GM23338 (cell line): ENCODE measurements at regions not wholly inside any gene's neighbourhood (a gene's known extent, or its start where the extent isn't known, plus 50 kb on each side); places are given as distances from the start of the nearest gene placed in this dataset.

Experiments used
- ATAC-seq: fragments of 200-7000 bp; cut with Tn5 transposase; 3 replicates; pipeline ENCODE4 v1.9.1; 2020
- DNase-seq: peaks from one replicate; pipeline ENCODE4 v3.0.0-alpha.2; 2015; ENCODE audit warnings: low spot score
- H2AFZ ChIP-seq: fragments of 200-600 bp; sonication (generic); 2 replicates; pipeline ENCODE4 v1.8.0; 2016; ENCODE audit warnings: antibody characterized with exemption, mild to moderate bottlenecking, moderate library complexity
- H3F3A ChIP-seq: fragments of 200-600 bp; sonication (generic); replicated peaks from 2 replicates; pipeline ENCODE4 v1.8.0; 2017; ENCODE audit warnings: antibody characterized with exemption, mixed run types, low read depth
- H3K27ac ChIP-seq: fragments of 200-600 bp; sonication (generic); 2 replicates; pipeline ENCODE4 v1.6.1; 2016; ENCODE audit warnings: low read depth
- H3K27me3 ChIP-seq: fragments of 200-600 bp; sonication (generic); 2 replicates; pipeline ENCODE4 v1.8.0; 2016; ENCODE audit warnings: mild to moderate bottlenecking, mixed run types, moderate library complexity; ENCODE audit not compliant: insufficient read depth
- H3K36me3 ChIP-seq: fragments of 200-600 bp; sonication (generic); 2 replicates; pipeline ENCODE4 v1.8.0; 2016; ENCODE audit warnings: mild to moderate bottlenecking; ENCODE audit not compliant: insufficient read depth
- H3K4me1 ChIP-seq: fragments of 200-600 bp; sonication (generic); 2 replicates; pipeline ENCODE4 v1.8.0; 2016; ENCODE audit warnings: mild to moderate bottlenecking, moderate library complexity; ENCODE audit not compliant: insufficient read depth
- H3K4me2 ChIP-seq: fragments of 200-600 bp; sonication (generic); 2 replicates; pipeline ENCODE4 v1.7.1; 2017; ENCODE audit warnings: mixed run types
- H3K4me3 ChIP-seq: fragments of 200-600 bp; sonication (generic); 2 replicates; pipeline ENCODE4 v1.6.1; 2016; ENCODE audit warnings: mixed run types
- H3K79me2 ChIP-seq: fragments of 200-600 bp; sonication (generic); replicated peaks from 2 replicates; pipeline ENCODE4 v1.8.0; 2017; ENCODE audit warnings: mild to moderate bottlenecking; ENCODE audit not compliant: insufficient read depth
- H3K9me2 ChIP-seq: fragments of 200-600 bp; sonication (generic); 2 replicates; pipeline ENCODE4 v1.8.0; 2017; ENCODE audit not compliant: insufficient read depth
- H4K20me1 ChIP-seq: fragments of 200-600 bp; sonication (generic); replicated peaks from 2 replicates; pipeline ENCODE4 v1.8.0; 2017; ENCODE audit warnings: mild to moderate bottlenecking; ENCODE audit not compliant: insufficient read depth
- H3K27ac Mint-ChIP-seq: 2 replicates; pipeline ENCODE4 v1.8.0; 2020; ENCODE audit warnings: inconsistent platforms, mild to moderate bottlenecking, moderate library complexity, mixed read lengths
- H3K27me3 Mint-ChIP-seq: 3 replicates; pipeline ENCODE4 v1.8.0; 2022; ENCODE audit warnings: low read depth, mild to moderate bottlenecking, moderate library complexity, mixed read lengths, inconsistent platforms; ENCODE audit not compliant: insufficient read depth, poor library complexity
- H3K36me3 Mint-ChIP-seq: 3 replicates; pipeline ENCODE4 v1.8.0; 2021; ENCODE audit warnings: low read depth, mild to moderate bottlenecking, inconsistent platforms, moderate library complexity, mixed read lengths
- H3K4me1 Mint-ChIP-seq: 3 replicates; pipeline ENCODE4 v1.8.0; 2020; ENCODE audit warnings: mild to moderate bottlenecking, inconsistent platforms, mixed read lengths
- H3K4me3 Mint-ChIP-seq: 3 replicates; pipeline ENCODE4 v1.8.0; 2021; ENCODE audit warnings: moderate library complexity, mild to moderate bottlenecking, inconsistent platforms, mixed read lengths
- H3K9me3 Mint-ChIP-seq: 3 replicates; pipeline ENCODE4 v1.8.0; 2020; ENCODE audit warnings: moderate library complexity, mild to moderate bottlenecking, inconsistent platforms, mixed read lengths
- ETS1 ChIP-seq: IDR thresholded peaks from 2 replicates; pipeline ENCODE4 v1.6.1; 2016; ENCODE audit warnings: antibody characterized with exemption
- EZH2 ChIP-seq: fragments of 200-600 bp; sonication (generic); IDR thresholded peaks from one replicate; pipeline ENCODE4 v1.8.0; 2017; ENCODE audit warnings: antibody characterized with exemption, mild to moderate bottlenecking, low read depth; ENCODE audit not compliant: unreplicated experiment
- EZH2phosphoT487 ChIP-seq: fragments of 200-600 bp; sonication (generic); IDR thresholded peaks from one replicate; pipeline ENCODE4 v1.8.1; 2018; ENCODE audit warnings: antibody characterized with exemption; ENCODE audit not compliant: unreplicated experiment
- JUNB ChIP-seq: IDR thresholded peaks from one replicate; pipeline ENCODE4 v1.6.1; 2016; ENCODE audit warnings: antibody characterized with exemption; ENCODE audit not compliant: unreplicated experiment
- NANOG ChIP-seq: IDR thresholded peaks from 2 replicates; pipeline ENCODE4 v1.6.1; 2016; ENCODE audit warnings: antibody characterized with exemption, borderline replicate concordance
- POLR2AphosphoS5 ChIP-seq: IDR thresholded peaks from 2 replicates; pipeline ENCODE4 v1.6.1; 2016; ENCODE audit warnings: antibody characterized with exemption, low read depth
- REST ChIP-seq: IDR thresholded peaks from one replicate; pipeline ENCODE4 v1.6.1; 2018; ENCODE audit warnings: antibody characterized with exemption; ENCODE audit not compliant: unreplicated experiment
- ZNF114 ChIP-seq: fragments of 250-450 bp; sonication (Bioruptor Pico); IDR thresholded peaks from 2 replicates; pipeline ENCODE4 v1.5.0; 2020; ENCODE audit warnings: mild to moderate bottlenecking, moderate library complexity
- ZNF331 ChIP-seq: fragments of 250-450 bp; sonication (Bioruptor Pico); IDR thresholded peaks from 2 replicates; pipeline ENCODE4 v1.5.0; 2020; ENCODE audit warnings: low read depth, mild to moderate bottlenecking, moderate library complexity
- TF ChIP-seq, protein P1 (sequence below): fragments of 250-450 bp; sonication (Bioruptor Pico); IDR thresholded peaks from 2 replicates; pipeline ENCODE4 v1.5.0; 2020; ENCODE audit warnings: mild to moderate bottlenecking, moderate library complexity
- TF ChIP-seq, protein P2 (sequence below), 2 experiments: fragments of 200-600 bp in 1 of 2; sonication (generic) in 1 of 2; conservative IDR thresholded peaks; 2 replicates each; pipeline versions ENCODE4 v1.5.1 to v1.6.1; 2016 to 2017; ENCODE audit warnings: antibody characterized with exemption in 2 of 2, low read depth in 2 of 2, mild to moderate bottlenecking in 2 of 2, moderate library complexity in 1 of 2

- Histone ChIP-seq H3F3A (no peaks in the 10 kb centered on the region), H4K20me1 (no peaks in the 10 kb centered on the region), H3K27me3 (no peaks in the 10 kb centered on the region), H3K36me3 (no peaks in the 10 kb centered on the region), H2AFZ (no peak overlapping the region), H3K4me2 (no peak overlapping the region), H3K79me2 (no peaks in the 10 kb centered on the region), H3K4me1 (no peaks in the 10 kb centered on the region), H3K9me2 (0 out of 2 replicates have a peak, but pooled peaks cover 3% of the 10 kb centered on the region), H3K27ac (no peak overlapping the region), H3K4me3 (no peak overlapping the region)
- TF ChIP-seq, protein P1, sequence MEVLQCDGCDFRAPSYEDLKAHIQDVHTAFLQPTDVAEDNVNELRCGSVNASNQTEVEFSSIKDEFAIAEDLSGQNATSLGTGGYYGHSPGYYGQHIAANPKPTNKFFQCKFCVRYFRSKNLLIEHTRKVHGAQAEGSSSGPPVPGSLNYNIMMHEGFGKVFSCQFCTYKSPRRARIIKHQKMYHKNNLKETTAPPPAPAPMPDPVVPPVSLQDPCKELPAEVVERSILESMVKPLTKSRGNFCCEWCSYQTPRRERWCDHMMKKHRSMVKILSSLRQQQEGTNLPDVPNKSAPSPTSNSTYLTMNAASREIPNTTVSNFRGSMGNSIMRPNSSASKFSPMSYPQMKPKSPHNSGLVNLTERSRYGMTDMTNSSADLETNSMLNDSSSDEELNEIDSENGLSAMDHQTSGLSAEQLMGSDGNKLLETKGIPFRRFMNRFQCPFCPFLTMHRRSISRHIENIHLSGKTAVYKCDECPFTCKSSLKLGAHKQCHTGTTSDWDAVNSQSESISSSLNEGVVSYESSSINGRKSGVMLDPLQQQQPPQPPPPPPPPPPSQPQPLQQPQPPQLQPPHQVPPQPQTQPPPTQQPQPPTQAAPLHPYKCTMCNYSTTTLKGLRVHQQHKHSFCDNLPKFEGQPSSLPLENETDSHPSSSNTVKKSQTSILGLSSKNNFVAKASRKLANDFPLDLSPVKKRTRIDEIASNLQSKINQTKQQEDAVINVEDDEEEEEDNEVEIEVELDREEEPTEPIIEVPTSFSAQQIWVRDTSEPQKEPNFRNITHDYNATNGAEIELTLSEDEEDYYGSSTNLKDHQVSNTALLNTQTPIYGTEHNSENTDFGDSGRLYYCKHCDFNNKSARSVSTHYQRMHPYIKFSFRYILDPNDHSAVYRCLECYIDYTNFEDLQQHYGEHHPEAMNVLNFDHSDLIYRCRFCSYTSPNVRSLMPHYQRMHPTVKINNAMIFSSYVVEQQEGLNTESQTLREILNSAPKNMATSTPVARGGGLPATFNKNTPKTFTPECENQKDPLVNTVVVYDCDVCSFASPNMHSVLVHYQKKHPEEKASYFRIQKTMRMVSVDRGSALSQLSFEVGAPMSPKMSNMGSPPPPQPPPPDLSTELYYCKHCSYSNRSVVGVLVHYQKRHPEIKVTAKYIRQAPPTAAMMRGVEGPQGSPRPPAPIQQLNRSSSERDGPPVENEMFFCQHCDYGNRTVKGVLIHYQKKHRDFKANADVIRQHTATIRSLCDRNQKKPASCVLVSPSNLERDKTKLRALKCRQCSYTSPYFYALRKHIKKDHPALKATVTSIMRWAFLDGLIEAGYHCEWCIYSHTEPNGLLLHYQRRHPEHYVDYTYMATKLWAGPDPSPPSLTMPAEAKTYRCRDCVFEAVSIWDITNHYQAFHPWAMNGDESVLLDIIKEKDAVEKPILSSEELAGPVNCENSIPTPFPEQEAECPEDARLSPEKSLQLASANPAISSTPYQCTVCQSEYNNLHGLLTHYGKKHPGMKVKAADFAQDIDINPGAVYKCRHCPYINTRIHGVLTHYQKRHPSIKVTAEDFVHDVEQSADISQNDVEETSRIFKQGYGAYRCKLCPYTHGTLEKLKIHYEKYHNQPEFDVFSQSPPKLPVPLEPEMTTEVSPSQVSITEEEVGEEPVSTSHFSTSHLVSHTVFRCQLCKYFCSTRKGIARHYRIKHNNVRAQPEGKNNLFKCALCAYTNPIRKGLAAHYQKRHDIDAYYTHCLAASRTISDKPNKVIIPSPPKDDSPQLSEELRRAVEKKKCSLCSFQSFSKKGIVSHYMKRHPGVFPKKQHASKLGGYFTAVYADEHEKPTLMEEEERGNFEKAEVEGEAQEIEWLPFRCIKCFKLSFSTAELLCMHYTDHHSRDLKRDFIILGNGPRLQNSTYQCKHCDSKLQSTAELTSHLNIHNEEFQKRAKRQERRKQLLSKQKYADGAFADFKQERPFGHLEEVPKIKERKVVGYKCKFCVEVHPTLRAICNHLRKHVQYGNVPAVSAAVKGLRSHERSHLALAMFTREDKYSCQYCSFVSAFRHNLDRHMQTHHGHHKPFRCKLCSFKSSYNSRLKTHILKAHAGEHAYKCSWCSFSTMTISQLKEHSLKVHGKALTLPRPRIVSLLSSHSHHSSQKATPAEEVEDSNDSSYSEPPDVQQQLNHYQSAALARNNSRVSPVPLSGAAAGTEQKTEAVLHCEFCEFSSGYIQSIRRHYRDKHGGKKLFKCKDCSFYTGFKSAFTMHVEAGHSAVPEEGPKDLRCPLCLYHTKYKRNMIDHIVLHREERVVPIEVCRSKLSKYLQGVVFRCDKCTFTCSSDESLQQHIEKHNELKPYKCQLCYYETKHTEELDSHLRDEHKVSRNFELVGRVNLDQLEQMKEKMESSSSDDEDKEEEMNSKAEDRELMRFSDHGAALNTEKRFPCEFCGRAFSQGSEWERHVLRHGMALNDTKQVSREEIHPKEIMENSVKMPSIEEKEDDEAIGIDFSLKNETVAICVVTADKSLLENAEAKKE (CRISPR knock-in tag): no peak
- TF ChIP-seq ETS1 (no peak), EZH2phosphoT487 (no peak), JUNB (no peak), POLR2AphosphoS5 (no peak), ZNF331 (CRISPR knock-in tag) (no peak), ZNF114 (CRISPR knock-in tag) (no peak), REST (no peak), EZH2 (no peak), NANOG (no peak)
- TF ChIP-seq, protein P2, sequence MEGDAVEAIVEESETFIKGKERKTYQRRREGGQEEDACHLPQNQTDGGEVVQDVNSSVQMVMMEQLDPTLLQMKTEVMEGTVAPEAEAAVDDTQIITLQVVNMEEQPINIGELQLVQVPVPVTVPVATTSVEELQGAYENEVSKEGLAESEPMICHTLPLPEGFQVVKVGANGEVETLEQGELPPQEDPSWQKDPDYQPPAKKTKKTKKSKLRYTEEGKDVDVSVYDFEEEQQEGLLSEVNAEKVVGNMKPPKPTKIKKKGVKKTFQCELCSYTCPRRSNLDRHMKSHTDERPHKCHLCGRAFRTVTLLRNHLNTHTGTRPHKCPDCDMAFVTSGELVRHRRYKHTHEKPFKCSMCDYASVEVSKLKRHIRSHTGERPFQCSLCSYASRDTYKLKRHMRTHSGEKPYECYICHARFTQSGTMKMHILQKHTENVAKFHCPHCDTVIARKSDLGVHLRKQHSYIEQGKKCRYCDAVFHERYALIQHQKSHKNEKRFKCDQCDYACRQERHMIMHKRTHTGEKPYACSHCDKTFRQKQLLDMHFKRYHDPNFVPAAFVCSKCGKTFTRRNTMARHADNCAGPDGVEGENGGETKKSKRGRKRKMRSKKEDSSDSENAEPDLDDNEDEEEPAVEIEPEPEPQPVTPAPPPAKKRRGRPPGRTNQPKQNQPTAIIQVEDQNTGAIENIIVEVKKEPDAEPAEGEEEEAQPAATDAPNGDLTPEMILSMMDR (conservative IDR thresholded peaks at IDR 0.05; ENCODE audit: low read depth in 2 of 2): no peak
- Mint-ChIP-seq H3K27me3 (no peaks in the 10 kb centered on the region), H3K27ac (no peak overlapping the region), H3K4me1 (peaks cover 4% of the 10 kb centered on the region; the same call in 1 of the 3 replicates), H3K4me3 (no peak overlapping the region), H3K9me3 (no peaks in the 10 kb centered on the region), H3K36me3 (no peaks in the 10 kb centered on the region)
- ATAC-seq (no peak), DNase-seq (no peak)
Measured at GRCh38 chr14:58746701-58747100, 108.9 kb downstream of the DACT1 start.
